ENCODE measurements at regions not wholly inside any gene's neighbourhood (a gene's known extent, or its start where the extent isn't known, plus 50 kb on each side); places are given as distances from the start of the nearest gene placed in this dataset.

GRCh38 chr18:10113121-10114022 lies 199.6 kb downstream of the VAPA start:
- intact Hi-C loops (cut with DNase I), result no loop called here
- TF ChIP-seq POLR2A (IDR thresholded peaks at IDR 0.05) (no peak), CTCF (IDR thresholded peaks at IDR 0.05) (no peak), POLR2AphosphoS5 (IDR thresholded peaks at IDR 0.05) (no peak)
- Histone ChIP-seq H3K9me3 (no peaks in the 10 kb centered on the region), H3K4me3 (no peak overlapping the region), H3K27me3 (replicated peaks; ENCODE audit: insufficient read depth) (no peaks in the 10 kb centered on the region), H3K4me1 (replicated peaks) (no peaks in the 10 kb centered on the region), H3K36me3 (no peaks in the 10 kb centered on the region), H3K27ac (no peak overlapping the region)
- WGBS, result 32% methylated on average over 8 of the region's 8 CpGs
- DNase-seq (ENCODE audit: low spot score), result no peak

- H3K27ac ChIP-seq, result no peak overlapping the region
- no peak for DNase-seq (ENCODE audit: low spot score)
- H3K36me3 ChIP-seq, result no peaks in the 10 kb centered on the region
- TF ChIP-seq POLR2AphosphoS5 (IDR thresholded peaks at IDR 0.05) (no peak), POLR2A (IDR thresholded peaks at IDR 0.05) (no peak), CTCF (IDR thresholded peaks at IDR 0.05) (no peak)
- intact Hi-C loops (cut with DNase I), result no loop called here
- 85% methylated on average over 6 of the region's 6 CpGs for WGBS
- H3K4me3 ChIP-seq, result no peak overlapping the region
- H3K27me3 ChIP-seq (replicated peaks; ENCODE audit: insufficient read depth), result no peaks in the 10 kb centered on the region
- H3K4me1 ChIP-seq (replicated peaks), result no peaks in the 10 kb centered on the region
- no peaks in the 10 kb centered on the region for H3K9me3 ChIP-seq
Measured at GRCh38 chr18:10114717-10115463, 201.1 kb downstream of the VAPA start.

- no peaks in the 10 kb centered on the region for H3K4me1 ChIP-seq (replicated peaks)
- TF ChIP-seq POLR2A (IDR thresholded peaks at IDR 0.05), result no peak
- no peak for TF ChIP-seq POLR2AphosphoS5 (IDR thresholded peaks at IDR 0.05)
- TF ChIP-seq CTCF (IDR thresholded peaks at IDR 0.05), result no peak
- H3K27ac ChIP-seq, result no peak overlapping the region
- no peaks in the 10 kb centered on the region for H3K9me3 ChIP-seq
- intact Hi-C loops (cut with DNase I), result no loop called here
- WGBS, result 94% methylated on average over 3 of the region's 3 CpGs
- H3K36me3 ChIP-seq, result no peaks in the 10 kb centered on the region
- DNase-seq (ENCODE audit: low spot score), result no peak
- no peak overlapping the region for H3K4me3 ChIP-seq
- no peaks in the 10 kb centered on the region for H3K27me3 ChIP-seq (replicated peaks; ENCODE audit: insufficient read depth)
Measured at GRCh38 chr18:10116574-10116973, 202.8 kb downstream of the VAPA start.

GRCh38 chr18:10119528-10119927 lies 205.7 kb downstream of the VAPA start:
- no peaks in the 10 kb centered on the region for H3K36me3 ChIP-seq
- H3K9me3 ChIP-seq, result no peaks in the 10 kb centered on the region
- H3K27ac ChIP-seq, result no peak overlapping the region
- H3K4me1 ChIP-seq (replicated peaks), result peaks cover 3% of the 10 kb centered on the region
- DNase-seq (ENCODE audit: low spot score), result no peak
- WGBS, result 100% methylated on average over 1 of the region's 1 CpG
- no peak for TF ChIP-seq POLR2A (IDR thresholded peaks at IDR 0.05)
- TF ChIP-seq CTCF (IDR thresholded peaks at IDR 0.05), result no peak
- TF ChIP-seq POLR2AphosphoS5 (IDR thresholded peaks at IDR 0.05), result no peak
- intact Hi-C loops (cut with DNase I), result no loop called here
- no peaks in the 10 kb centered on the region for H3K27me3 ChIP-seq (replicated peaks; ENCODE audit: insufficient read depth)
- H3K4me3 ChIP-seq, result no peak overlapping the region

All from prostate gland (tissue), 2 donors.